ENCODE measurements at regions not wholly inside any gene's neighbourhood (a gene's known extent, or its start where the extent isn't known, plus 50 kb on each side); places are given as distances from the start of the nearest gene placed in this dataset.
"Not testable (repeated sequence)": the region's sequence is repeated elsewhere in the genome, so short reads cannot be mapped to it uniquely, and the experiment has no call there.

GRCh38 chr2:12010779-12011178, 264.3 kb downstream of the LPIN1 start:
- no peak for TF ChIP-seq CTCF (IDR thresholded peaks at IDR 0.05; ENCODE audit: low read depth, low read length)
- no peak for DNase-seq (ENCODE audit: extremely low read depth, low read depth)

DNA sequence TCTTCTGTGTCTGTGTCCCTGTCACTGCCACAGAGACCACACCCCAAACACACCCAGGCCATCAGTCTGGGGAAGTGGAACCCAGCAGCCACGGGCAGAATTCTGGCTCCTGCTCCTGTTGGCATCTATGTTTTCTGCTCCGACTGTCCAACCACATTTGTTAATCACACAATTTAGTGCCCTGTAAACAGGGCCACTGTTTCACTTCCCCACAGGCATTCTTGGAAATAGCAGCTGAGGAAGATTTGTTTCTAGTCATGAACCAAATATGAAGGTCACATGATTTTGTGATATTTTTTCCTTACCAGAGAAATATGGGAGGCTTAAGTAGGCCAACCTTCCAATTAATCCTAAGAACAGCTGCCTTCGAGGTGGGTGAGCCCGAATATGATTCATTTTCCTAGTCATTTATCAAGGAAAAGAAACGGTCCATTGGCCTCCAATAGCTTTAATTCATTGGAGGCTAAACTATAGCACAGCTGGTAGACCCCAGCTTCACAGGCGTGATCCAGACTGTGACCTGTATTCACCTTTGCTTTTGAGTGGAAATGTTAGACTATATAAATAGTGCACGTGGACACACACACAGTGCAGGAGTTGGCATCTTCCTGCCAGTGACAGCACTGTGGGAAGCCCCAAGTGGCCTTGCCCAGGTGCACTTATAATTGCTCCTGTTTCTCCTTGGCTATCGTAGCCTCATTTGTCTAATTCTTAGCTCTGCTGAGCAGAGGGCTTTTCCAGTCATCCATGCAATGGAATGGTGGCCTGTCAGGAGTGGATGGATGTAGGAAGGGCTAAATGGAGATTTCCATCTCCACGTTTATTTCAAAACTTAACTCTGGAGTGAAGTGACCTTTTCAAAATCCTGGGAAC, 267.9 kb downstream of the LPIN1 start:
- TF ChIP-seq CTCF (IDR thresholded peaks at IDR 0.05; ENCODE audit: low read depth, low read length), result no peak
- no peak for DNase-seq (ENCODE audit: extremely low read depth, low read depth)

GRCh38 chr2:12017499-12018157, 271.2 kb downstream of the LPIN1 start:
- no peak for TF ChIP-seq CTCF (IDR thresholded peaks at IDR 0.05; ENCODE audit: low read depth, low read length)

DNA sequence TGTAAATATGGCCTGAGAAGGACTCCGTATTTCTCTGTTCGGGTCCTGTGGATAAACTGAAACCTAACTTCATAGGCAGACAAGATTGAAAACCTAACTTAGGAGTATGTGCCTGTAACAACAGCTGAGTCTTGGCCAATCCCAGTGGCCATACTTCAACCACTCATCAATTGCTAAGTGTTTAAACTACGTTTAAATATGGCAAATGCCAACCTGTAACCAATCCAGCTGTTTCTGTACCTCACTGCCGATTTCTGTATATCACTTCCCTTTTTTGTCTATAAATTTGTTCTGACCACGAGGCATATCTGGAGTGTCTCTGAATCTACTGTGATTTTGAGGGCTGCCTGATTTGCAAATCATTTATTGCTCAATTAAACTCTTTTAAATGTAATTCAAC, 272.3 kb downstream of the LPIN1 start:
- not testable (repeated sequence) for DNase-seq (ENCODE audit: extremely low read depth, low read depth)

More at GRCh38 chr2:12017499-12018157, 271.2 kb downstream of the LPIN1 start:
- no peak for DNase-seq (ENCODE audit: extremely low read depth, low read depth)

DNA sequence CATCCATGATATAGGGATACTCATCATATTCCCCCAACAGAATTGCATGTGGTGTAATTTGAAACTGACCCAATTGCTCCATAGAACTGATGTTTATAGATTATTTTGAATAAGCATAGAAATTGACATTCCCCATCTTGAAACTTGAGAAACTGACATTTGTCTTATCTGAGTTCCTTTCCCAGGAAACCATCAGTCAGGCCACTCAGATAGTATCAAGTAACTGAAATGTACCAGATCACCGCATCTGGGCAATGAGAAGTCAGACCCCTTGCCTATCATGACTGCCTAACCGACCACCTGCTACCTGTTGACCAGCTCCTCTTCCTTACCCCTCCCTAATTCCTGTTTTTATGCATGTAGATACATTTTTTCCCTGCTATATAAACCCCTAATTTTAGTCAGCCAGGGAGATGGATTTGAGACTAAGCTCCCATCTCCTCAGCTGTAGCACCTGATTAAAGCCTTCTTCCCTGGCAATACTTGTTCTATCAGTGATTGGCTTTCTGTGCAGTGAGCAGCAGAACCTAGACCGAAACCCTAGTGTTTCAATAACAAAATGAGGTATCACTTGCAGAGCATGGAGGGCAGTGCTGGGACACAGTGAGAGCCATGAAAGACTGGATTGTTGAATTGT, 274.5 kb downstream of the LPIN1 start:
- no peak for DNase-seq (ENCODE audit: extremely low read depth, low read depth)
- no peak for TF ChIP-seq CTCF (IDR thresholded peaks at IDR 0.05; ENCODE audit: low read depth, low read length)

DNA sequence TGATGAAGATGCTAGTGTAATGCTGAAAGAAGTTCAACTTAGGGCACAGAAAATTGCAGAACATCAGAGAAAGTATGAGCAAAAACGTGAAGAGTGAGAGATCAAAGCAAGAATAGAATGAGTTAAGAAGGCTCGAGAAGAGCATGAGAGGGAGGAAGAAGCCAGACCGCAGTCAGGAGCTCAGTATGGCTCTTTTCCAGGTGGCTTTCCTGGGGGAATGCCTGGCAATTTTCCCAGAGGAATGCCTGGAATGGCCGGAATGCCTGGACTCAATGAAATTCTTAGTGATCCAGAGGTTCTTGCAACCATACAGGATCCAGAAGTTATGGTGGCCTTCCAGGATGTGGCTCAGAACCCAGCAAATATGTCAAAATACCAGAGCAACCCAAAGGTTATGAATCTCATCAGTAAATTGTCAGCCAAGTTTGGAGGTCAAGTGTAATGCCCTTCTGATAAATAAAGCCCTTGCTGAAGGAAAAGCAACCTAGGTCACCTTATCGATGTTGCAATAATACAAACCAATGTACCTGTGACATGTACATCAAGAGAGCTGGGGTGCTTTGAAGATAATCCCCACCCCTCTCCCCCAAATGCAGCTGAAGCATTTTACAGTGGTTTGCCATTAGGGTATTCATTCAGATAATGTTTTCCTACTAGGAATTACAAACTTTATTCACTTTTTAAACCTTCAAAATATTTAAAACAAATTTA, 277.9 kb downstream of the LPIN1 start:
- DNase-seq (ENCODE audit: extremely low read depth, low read depth), result peak; percentile 35

DNA sequence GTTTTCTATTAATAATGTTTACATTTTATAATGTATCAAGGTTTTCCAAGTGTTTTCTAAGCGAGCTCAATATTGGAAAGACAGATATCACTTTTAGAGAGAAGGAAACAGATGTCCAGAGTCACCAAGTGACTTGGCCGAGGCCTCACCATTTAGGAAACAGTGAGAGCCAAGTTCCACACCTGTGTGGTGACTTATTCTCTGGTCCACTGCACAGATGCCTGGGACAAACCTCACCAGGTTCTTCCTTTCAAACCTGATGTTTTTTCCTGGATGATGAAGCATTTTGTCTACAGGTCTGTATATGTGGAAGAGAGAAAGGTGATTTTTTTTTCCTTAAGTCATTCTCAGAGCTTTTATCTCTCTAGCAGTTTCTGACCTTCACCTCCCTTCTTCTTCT, 280.7 kb downstream of the LPIN1 start:
- DNase-seq (ENCODE audit: extremely low read depth, low read depth), result no peak
- no peak for TF ChIP-seq CTCF (IDR thresholded peaks at IDR 0.05; ENCODE audit: low read depth, low read length)

DNA sequence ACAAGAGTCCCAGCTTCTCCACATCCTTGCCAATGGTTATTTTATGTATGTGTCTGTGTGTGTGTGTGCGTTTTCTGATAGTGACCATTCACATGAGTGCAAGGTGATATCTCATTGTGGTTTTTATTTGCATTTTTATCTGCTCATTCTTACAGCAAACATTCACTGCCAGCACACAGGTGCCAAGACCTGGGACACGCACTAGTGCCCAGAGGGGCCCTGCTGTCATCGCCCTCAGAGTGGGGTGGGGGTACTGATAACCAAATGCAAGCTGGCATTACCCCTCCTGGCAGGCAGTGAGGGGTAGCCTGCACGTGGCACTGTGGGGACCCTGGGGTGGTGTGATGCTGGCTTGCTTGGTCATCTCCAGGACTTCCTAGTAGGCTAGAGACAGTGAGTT, 285.4 kb downstream of the LPIN1 start:
- no peak for TF ChIP-seq CTCF (IDR thresholded peaks at IDR 0.05; ENCODE audit: low read depth, low read length)
- no peak for DNase-seq (ENCODE audit: extremely low read depth, low read depth)

Data from AG09319 (cell line).